HG02763 (cell line): ENCODE measurements at regions not wholly inside any gene's neighbourhood (a gene's known extent, or its start where the extent isn't known, plus 50 kb on each side); places are given as distances from the start of the nearest gene placed in this dataset.
A peak's percentile ranks its signal among the peaks of the same experiment; 100 is the strongest.
"Not testable (repeated sequence)": the region's sequence is repeated elsewhere in the genome, so short reads cannot be mapped to it uniquely, and the experiment has no call there.

Source experiments
- ATAC-seq: cut with Tn5 transposase; IDR thresholded peaks from one replicate; pipeline ENCODE4 v1.9.1; 2021; ENCODE audit warnings: mild to moderate bottlenecking, moderate library complexity; ENCODE audit not compliant: unreplicated experiment

DNA sequence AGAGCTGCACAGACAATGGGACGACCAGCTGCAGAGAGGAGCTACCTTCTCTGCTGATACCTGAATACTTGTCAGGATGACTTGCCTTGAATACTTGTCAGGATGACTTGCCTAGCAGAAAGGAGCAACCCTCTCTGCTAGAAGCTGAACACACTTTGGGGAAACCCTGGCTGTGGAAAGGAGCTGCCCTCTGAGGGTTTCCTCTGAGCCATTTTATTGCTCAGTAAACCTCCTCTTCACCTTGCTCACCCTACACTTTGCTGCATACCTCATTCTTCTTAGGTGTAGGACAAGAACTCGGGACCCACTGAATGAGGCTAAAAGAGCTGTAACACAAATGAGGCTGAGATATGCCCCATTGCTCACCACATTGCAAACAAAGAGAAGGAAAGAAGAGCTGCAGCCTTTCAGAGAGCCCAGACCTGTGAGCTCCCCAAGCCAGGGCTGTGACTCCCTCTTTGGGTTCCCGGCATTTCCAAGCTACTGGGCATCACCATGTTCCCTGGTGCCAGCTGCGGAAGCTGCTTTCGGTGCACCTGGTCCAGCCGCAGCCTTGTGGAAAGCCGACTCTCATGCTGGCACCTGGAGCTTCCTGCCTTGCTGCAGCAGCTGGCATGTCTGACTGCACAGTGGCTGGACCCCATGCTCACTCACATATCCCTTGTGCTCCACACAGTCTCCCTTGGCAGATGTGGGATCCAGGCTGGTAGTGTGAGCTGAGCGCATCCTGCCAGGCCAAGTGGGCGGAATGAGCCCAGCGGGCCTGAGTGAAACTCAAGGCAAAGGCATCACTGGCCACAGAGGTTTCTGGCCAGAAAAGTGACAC, 106.7 kb upstream of the AHI1 start:
- no peak for ATAC-seq

DNA sequence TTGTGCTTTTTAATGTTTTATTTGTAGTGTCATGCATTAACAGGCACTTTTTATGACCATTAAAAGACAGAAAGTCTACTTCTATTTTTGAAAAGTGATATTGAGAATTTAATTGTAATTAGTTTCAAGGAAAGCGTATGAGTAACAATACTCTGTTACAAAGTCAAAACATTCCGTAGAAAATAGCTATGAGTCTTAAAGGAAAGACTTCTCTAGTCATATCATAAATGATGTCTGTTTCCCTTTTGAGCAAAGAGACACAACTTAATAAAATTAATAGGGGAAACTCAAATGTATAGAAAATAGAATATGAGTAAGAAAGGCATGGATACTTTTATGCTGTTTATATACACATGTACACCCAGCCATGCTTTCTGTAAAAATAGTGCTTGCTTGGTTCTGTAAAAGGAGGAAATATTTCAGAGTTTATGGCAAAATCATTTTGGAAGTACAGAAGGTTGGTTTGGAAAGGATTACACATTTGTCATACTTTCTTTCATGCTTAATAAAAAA, 107.8 kb upstream of the AHI1 start:
- no peak for ATAC-seq

DNA sequence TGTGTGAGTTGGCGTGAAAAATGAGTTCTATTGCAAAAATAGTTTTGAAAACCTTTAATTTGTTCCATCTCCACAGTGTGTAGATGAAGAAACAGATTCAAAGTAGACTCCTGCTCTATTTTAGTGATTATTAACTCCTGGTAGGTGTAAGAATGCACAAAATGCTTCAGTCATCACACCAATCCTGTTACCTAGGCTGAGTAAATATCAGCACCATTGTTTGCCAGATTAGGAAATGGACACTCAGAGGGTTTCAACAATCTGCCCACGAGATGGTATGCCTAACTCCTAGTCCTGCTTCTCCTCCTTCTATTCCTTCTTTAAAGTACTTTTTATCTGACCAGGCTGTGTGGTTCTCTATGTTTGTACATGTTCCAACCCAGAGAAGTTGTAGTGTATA, 108.9 kb upstream of the AHI1 start:
- no peak for ATAC-seq

DNA sequence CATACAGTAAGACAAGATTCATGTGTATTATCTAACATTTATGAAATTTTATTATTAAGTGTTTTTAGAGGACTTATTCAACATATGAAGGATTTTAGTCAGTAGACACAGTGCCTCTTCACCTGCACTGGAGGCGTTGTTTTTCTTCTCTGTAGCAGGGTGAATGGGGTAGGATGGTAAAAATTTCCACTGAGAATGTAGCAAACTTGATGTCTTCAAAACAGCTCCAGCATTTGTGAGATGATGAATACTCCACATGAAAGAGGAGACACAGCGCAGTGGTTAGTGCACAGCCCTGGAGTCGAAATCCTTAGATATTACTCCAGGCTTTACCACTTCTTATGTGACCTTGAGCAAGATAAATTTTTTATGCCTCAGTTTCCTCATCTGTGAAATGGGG, 110.5 kb upstream of the AHI1 start:
- no peak for ATAC-seq

DNA sequence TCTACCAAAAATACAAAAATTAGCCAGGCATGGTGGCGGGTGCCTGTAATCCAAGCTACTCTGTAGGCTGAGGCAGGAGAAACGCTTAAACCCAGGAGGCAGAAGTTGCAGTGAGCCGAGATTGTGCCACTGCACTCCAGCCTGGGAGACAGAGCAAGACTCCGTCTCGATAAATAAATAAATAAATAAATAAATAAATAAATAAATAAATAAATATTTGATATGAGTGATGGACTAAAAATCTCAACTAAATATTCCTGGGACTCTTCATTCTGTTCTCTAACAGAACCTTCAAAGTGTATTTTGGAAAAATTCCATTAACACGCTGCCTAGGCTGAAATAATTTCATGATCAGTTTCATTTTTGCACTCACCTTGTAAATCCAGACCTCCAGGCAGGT, 112.7 kb upstream of the AHI1 start:
- not testable (repeated sequence) for ATAC-seq

DNA sequence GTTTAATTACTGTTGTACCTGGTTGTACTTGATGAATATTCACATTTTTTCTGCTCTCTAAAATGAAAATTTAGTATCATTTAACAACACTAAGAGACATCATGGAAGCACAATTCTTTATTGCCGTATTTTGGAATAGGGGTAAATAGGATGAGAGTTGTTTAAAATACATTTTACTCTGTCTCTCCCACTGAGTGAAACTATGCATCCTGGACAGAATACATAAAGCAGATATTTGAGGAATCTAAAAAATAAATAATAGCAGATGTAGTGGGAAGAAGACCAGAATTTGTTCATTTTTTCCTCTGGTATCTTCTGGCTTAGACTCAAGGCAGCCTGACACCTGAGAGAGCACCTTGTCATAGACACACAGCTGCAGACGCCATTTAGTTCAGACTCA, 119.1 kb upstream of the AHI1 start:
- no peak for ATAC-seq

DNA sequence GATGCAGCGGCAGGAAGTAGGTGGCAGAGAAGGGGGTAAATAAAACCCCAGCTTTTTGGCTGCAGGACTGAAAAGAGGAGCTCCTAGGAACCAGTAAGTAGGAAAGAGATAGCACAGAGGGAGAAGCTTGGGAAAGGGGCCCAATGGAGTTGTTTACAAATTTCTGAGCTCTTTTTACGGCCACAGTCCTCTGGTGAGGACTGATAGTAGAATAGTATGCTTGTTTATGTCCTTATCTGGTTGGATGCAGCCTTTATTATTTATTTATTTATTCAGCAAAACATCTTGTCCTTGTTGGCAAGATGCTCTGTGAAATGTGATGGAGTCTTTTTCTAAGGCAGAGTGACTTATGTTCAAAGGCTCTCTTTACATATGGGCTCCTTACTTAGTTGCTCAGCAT, 119.7 kb upstream of the AHI1 start:
- ATAC-seq, result no peak

DNA sequence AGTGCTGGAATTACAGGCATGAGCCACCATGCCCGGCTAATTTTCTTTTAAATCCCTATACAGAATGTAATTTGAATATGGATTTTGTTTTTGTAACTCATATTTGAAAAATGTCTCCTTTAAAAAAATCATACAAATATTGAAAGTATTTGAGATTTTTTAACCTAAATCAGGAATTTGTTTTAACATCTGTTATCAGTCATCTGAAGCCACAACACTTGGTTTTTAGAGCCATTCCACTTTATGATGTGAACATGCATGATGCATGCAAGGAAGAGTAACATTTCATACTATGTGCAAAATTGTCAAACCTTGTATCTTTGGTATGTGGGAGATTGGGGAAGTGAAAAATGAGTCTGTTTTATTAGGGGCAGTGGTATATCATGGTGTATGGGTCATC, 124.5 kb upstream of the AHI1 start:
- ATAC-seq, result no peak

DNA sequence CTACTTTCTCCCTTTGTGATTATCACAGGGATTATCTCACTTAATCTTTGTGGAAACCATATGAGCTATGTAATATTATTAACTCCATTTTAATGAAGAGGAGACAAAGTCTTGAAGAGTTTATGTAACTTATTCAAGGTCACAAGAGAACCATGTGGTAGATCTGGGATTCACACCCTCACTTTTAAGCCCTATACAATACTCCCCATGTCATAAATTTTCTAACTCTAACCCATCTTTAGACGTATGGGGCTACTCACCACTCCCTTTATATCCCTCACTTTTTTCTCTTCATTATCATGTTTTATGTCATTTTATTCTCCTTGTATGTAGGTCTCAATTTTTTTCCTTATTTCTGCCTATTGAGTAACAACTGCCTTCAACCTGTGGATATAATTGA, 126.4 kb upstream of the AHI1 start:
- no peak for ATAC-seq

DNA sequence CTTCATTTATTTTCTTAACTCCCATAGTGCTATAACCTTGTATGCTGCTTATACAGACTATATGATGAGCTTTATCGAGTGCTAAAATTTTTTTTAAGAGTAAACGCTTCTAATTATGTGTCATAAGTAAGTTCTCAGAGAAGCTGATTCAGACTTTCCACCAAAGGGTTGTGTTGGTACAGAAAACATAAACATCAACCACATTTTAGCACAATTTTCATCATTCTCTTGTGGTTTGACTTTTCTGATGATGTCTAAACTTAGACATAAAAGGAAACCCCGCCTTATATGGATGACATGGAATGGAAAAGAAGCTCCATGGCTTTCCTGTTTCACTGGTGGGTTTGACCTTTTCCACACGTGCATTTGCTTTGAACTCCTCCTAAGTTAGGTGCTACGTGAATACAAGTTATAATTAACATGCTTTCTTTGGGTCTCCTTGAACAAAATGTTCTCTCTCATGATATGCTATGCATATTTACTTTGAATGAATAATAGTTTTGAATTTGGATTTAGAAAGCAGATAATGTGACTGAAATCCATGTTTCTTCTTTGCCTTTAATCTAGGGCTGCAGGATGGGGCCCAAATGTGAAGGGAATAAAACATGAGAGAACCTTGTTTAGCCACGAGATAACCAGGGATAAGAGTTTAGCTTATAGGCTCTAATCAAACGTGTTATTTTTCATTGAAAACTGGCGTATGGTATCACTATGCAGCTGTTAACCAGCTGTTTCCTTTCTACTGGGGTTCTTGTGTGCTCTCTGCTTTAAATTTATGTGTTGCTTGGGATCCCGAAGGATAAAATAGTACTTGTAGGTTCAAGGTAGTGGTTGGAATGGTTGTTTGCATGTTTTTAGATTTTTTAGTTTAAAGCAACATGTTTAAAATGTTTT, 127.1 kb upstream of the AHI1 start:
- no peak for ATAC-seq

DNA sequence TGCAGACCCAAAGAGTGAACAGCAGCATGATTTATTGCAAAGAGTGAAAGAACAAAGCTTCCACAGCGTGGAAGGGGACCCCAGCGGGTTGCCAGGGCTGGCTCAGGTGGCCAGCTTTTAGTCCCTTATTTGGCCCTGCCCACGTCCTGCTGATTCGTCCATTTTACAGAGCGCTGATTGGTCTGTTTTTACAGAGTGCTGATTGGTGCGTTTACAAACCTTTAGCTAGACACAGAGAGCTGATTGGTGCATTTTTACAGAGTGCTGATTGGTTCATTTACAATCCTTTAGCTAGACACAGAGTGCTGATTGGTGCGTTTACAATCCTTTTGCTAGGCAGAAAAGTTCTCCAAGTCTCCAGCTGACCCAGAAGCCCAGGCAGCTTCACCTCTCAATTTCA, 128.5 kb upstream of the AHI1 start:
- ATAC-seq, result not testable (repeated sequence)

DNA sequence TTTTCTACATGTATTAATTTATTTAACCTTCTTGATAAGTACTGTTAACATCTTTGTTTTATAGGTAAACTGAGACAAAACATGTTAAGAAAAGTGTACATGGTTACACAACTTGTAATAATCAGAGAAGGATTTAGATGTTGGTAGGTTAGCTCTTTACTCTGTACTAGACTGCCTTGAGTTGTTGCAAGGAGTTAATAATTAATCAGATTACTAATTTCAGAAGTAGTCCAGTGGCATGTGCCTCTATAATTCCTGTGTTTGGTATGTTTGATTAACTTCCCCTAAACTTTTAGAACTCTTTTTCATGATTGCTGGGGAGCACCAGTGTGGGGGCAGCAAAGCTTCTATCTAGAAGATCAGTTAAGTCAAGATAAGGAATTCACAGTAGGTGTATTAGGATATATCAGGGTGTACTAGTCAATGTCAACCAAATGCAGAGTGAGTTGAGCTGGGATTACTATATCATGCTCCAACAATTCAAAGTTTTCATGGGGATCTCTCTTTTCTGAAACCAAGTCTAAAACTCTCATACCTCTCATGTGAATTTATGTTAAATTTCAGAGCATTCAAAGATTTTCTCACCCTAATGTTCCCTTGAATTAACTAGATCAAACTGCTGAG, 129.7 kb upstream of the AHI1 start:
- ATAC-seq, result peak; percentile 86

DNA sequence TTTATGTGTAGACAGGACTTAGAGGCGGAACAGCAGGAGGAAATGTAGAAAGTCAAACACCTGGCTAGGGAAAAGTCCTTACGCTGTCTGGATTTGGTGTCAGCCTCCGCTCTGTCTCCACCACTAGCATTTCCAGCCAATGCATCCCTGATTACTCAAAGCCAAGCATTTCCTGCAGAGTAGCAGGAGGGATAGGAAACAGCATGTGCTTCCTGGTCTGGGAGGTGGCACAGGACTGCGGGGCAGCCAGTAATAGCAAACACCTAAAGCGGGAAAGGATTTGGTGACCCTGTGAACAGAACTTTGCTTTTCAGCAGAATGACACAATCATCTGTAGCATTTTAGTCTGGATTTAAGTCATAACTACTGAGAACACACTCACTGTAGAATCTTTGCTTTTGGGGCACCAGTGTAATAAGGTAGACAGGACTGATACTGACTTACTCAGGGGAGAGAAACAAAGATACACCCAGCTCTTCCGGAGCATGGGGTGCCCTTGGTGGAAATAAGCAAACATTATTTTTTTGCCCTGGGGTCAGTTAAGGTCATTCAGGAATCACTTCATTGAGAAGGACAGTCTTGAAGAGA, 133.3 kb upstream of the AHI1 start:
- no peak for ATAC-seq

DNA sequence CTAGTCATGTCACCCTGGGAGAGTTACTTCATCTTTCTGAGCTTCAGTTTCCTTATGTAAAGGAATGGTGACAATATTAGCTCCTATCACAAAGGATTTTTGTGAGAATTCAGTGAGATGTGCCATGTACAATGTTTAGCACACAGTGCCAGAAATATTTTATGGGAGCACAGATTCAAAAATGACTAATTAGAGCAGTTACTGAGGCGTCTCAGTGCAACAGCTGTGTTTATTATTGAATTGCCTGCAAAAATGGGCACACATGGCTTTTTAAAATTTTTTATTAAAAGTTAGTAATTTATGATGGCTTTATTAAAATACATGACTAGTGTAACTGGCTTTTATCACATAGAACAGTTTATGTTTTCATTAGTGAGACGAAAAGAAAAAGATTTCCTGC, 134.3 kb upstream of the AHI1 start:
- no peak for ATAC-seq

DNA sequence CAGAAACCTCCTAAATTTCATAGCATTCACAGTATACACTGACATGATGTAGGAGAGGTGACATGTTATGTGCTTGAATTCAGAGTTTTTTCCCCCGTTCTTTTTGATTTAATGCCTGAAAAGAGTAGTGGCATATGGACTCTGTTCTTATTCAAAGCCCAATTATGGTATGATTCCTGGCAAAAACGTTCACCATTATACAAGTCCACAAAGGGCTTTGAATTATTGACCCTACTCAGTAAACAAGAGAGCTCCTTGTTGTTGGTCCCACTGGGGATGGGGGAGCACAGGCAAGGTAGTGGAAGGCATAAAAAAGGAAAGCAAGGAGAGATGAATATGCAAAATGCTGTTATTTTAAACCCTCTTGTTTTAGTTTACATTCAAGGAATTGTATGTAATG, 136.0 kb upstream of the AHI1 start:
- ATAC-seq, result no peak

DNA sequence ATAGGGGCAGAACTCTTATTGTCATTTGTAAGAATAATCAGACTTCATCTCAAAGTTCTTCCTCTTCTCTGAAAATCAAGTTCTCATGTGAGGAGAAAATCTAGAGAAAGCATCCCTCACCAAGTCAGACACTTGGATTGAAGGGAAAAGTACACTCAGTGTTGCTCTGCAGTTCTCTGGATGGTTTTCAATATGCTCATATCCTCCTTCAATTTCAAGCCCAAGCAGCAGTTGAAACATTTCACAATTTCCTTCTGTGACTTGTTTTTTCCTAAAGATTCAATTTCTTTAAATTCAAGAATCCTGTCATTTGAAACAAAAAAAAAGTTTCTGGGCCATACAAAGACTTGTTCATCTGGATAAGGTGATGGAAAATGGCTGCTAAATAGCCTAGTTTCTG, 140.2 kb upstream of the AHI1 start:
- ATAC-seq, result no peak

DNA sequence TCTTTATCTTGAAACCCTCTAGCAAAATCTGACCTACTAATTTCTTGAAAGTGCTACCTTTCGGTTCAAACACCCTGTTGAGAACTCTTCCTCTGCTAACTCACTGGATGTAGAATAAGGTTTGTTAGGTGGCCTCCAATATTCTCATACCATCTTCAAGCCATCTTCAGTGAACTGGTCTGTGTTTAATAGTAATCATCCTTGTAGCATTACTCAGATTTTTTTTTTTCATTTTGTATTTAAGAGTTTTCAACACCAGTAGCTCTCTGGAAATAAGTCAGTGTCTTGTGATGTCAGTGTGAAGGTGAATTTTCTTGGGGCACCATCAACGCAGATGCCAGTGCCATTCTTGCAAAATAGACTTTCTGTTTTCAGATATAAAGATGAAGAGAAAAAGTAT, 140.6 kb upstream of the AHI1 start:
- ATAC-seq, result no peak

DNA sequence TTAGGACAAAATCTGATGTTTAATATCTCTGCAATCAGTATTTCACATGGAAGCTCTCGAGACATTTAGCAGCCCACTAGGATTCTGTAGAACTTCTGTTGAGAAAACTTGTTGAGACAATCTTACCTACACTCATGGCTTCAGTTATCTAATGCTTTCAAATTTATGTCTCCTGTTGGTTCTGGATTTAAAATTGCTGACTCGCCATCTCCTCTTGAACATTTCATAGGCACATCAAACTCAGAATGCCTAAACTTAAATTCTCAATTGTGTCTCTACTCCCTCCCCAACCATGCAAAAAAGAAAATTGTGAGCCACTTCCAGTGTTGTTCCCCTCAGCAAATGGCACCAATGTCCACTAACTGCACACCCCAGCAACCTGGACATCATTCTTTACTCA, 142.5 kb upstream of the AHI1 start:
- no peak for ATAC-seq

DNA sequence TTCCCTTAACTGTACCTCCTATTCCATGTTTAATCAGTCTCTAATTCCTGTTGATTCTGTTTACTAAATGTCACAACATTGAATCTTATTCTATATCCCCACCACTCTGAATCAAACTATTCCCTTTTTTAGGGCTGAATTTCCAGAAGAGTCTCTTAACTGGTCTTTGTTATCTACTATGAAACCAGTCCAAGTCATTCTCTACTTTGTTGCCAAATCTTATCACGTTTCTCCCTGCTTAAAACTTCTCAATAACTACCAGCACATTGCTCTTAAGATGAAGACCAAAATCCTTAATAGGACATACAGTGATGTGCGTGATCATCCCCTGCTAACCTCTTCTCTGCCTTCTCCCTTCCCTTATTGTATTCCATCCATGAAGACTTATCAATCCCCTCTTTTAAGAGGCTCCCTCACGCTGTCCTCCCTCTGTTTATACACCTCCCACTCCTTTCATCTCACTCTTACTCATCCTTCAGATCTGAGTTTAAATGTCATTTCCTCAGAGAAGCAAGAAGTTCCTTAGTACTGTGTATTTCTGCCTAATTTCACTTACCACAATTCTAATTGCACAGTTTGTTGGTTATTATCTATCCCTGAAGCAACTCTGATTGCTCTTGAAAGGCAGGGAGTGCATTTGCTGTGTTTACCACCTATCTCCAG, 143.0 kb upstream of the AHI1 start:
- ATAC-seq, result no peak

DNA sequence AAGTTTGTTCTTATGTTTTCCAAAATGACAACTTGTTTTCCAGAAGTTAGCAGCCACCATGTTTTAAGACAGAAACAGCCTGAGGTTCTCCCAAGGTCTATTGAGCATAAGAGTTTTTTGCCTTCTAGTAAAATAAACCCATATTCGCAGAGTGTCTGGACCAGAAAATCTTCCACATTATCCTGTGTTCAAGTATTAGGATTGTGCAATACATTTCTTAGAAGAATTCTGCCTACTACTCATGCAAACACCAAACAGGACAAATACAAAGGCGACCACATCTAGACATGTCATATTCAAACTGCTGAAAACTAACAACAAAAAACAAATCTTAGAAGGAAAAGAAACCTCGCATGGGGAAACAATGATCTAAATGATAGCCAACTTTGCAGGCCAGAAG, 145.4 kb upstream of the AHI1 start:
- ATAC-seq, result no peak

DNA sequence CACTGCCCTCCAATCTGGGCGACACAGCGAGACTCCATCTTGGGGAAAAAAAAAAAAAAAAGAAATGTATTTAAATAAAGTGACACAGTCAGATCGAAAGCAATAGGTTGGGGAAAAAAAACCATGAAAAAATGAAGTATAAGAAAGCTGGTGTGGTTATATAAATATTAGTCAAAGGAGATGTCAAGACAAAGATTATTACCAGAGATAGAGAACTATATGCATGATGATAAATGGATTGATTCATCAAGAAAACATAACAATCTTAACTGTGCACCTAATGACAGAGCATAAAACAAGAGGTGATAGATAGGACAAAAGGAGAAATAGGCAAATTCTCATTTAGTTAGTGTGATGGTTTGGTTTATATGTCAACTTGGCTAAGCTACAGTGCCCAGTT, 146.9 kb upstream of the AHI1 start:
- ATAC-seq, result no peak
